ENCODE measurements at regions not wholly inside any gene's neighbourhood (a gene's known extent, or its start where the extent isn't known, plus 50 kb on each side); places are given as distances from the start of the nearest gene placed in this dataset.

- no peaks in the 10 kb centered on the region for H3K9me3 Mint-ChIP-seq
- no peak overlapping the region for H3K4ac ChIP-seq (ENCODE audit: low read depth, low read length)
- no peak for DNase-seq
Observed at GRCh38 chr1:102595106-102595505, 513.2 kb downstream of the COL11A1 start.

More at GRCh38 chr1:102595106-102595505, 513.2 kb downstream of the COL11A1 start:
- Mint-ChIP-seq H3K27ac (no peak overlapping the region), H3K27me3 (ENCODE audit: low read depth) (no peaks in the 10 kb centered on the region), H3K4me3 (no peak overlapping the region), H3K4me1 (0 out of 4 replicates have a peak, but pooled peaks cover 0 to 3% of the 10 kb centered on the region in 2 experiments), H3K36me3 (ENCODE audit: insufficient read depth in 1 of 3, low read depth in 3 of 3) (no peaks in the 10 kb centered on the region)
- no peaks in the 10 kb centered on the region for H3K79me2 ChIP-seq (ENCODE audit: insufficient read depth, low read length)
- H2AK5ac ChIP-seq (ENCODE audit: insufficient read length, low read length), result no peak overlapping the region
- no peak overlapping the region for H3K9ac ChIP-seq (ENCODE audit: extremely low read depth, insufficient read length, low read length)
- H2BK5ac ChIP-seq (ENCODE audit: insufficient read length, low read length), result no peak overlapping the region
- H3K23me2 ChIP-seq (ENCODE audit: insufficient read length, low read depth, low read length, poor library complexity, severe bottlenecking), result no peaks in the 10 kb centered on the region
- WGBS (ENCODE audit: extremely low coverage, insufficient read length, low lambda C conversion rate), result no CpG with 5 or more reads among the region's 2 CpGs
- no peaks in the 10 kb centered on the region for H3K4me1 ChIP-seq (ENCODE audit: insufficient read depth, low read length)
- no peak overlapping the region for H3K56ac ChIP-seq (ENCODE audit: insufficient read length, low read depth, low read length)
- no peak overlapping the region for H2BK120ac ChIP-seq (ENCODE audit: low read depth, low read length, poor library complexity, severe bottlenecking)
- H4K91ac ChIP-seq (ENCODE audit: insufficient read length, low read depth, low read length), result no peak overlapping the region
- no peak overlapping the region for H4K5ac ChIP-seq (ENCODE audit: insufficient read length, low read depth, low read length)
- H3K14ac ChIP-seq (ENCODE audit: insufficient read depth, low read length), result no peak overlapping the region
- H2AFZ ChIP-seq (ENCODE audit: low read length), result no peak overlapping the region
- no peak overlapping the region for H3K18ac ChIP-seq (ENCODE audit: insufficient read length, low read depth, low read length)
- no peaks in the 10 kb centered on the region for H4K20me1 ChIP-seq (ENCODE audit: control insufficient read depth, insufficient read depth, insufficient read length)
- no peaks in the 10 kb centered on the region for H3K9me3 ChIP-seq (ENCODE audit: control insufficient read depth, low read depth, low read length)
- no peak overlapping the region for H3K27ac ChIP-seq (ENCODE audit: insufficient read length, low read depth, low read length)
- no peak overlapping the region for H4K8ac ChIP-seq (replicated peaks; ENCODE audit: insufficient read length, low read depth, low read length)
- TF ChIP-seq, protein P1, sequence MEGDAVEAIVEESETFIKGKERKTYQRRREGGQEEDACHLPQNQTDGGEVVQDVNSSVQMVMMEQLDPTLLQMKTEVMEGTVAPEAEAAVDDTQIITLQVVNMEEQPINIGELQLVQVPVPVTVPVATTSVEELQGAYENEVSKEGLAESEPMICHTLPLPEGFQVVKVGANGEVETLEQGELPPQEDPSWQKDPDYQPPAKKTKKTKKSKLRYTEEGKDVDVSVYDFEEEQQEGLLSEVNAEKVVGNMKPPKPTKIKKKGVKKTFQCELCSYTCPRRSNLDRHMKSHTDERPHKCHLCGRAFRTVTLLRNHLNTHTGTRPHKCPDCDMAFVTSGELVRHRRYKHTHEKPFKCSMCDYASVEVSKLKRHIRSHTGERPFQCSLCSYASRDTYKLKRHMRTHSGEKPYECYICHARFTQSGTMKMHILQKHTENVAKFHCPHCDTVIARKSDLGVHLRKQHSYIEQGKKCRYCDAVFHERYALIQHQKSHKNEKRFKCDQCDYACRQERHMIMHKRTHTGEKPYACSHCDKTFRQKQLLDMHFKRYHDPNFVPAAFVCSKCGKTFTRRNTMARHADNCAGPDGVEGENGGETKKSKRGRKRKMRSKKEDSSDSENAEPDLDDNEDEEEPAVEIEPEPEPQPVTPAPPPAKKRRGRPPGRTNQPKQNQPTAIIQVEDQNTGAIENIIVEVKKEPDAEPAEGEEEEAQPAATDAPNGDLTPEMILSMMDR (conservative IDR thresholded peaks at IDR 0.05), result no peak
- no peak overlapping the region for H3K23ac ChIP-seq (ENCODE audit: insufficient read length, low read depth, low read length)
- H2BK15ac ChIP-seq (ENCODE audit: low read depth, low read length), result no peak overlapping the region
- no peaks in the 10 kb centered on the region for H3K79me1 ChIP-seq (ENCODE audit: insufficient read depth, low read depth, low read length, poor library complexity, severe bottlenecking)
- H2BK20ac ChIP-seq (ENCODE audit: low read depth, low read length, poor library complexity, severe bottlenecking), result no peak overlapping the region
- H3K4me2 ChIP-seq (ENCODE audit: insufficient read depth, insufficient read length, low read length), result no peak overlapping the region
- H3T11ph ChIP-seq (ENCODE audit: low read length), result no peak overlapping the region
- no peaks in the 10 kb centered on the region for H3K27me3 ChIP-seq (ENCODE audit: insufficient read depth, low read length)
- H2BK12ac ChIP-seq (ENCODE audit: insufficient read length, low read depth, low read length), result no peak overlapping the region
